DND-41 (cell line): ENCODE measurements at regions not wholly inside any gene's neighbourhood (a gene's known extent, or its start where the extent isn't known, plus 50 kb on each side); places are given as distances from the start of the nearest gene placed in this dataset.
"Not testable (repeated sequence)": the region's sequence is repeated elsewhere in the genome, so short reads cannot be mapped to it uniquely, and the experiment has no call there.

Experiments
- CTCF ChIP-seq: IDR thresholded peaks from 2 replicates; pipeline ENCODE4 v1.5.1; 2012; ENCODE audit warnings: borderline replicate concordance, low read length, moderate library complexity, mild to moderate bottlenecking; ENCODE audit not compliant: poor library complexity, severe bottlenecking; ENCODE audit errors: extremely low read depth
- EZH2 ChIP-seq: IDR thresholded peaks from 3 replicates; pipeline ENCODE4 v1.6.1; 2012; ENCODE audit warnings: borderline replicate concordance, low read depth, mild to moderate bottlenecking, moderate library complexity, low read length, inconsistent platforms; ENCODE audit not compliant: severe bottlenecking

- TF ChIP-seq CTCF, EZH2: not testable (repeated sequence)
Measured at GRCh38 chr18:106868-107384, 51.4 kb upstream of the USP14 start.
